ENCODE measurements at regions not wholly inside any gene's neighbourhood (a gene's known extent, or its start where the extent isn't known, plus 50 kb on each side); places are given as distances from the start of the nearest gene placed in this dataset.

DNA sequence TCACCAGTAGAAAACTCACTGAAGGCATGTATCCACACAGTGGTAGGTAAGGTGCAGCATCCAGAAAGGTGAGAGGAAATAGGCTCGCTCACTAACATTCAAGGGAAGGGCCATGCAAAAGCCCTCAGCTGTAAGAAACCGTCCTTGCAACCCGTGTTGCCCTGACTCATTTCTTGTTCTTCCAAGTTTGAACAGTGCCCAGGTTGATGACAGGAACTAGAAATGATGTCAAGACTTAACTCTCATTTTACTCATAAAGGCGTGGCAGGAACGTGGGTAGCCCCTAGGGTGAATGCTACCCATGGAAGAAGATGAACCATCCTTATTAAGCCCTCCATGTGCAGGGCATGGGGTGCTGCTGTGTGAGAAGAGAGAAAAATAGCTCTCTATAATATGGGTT is 187.6 kb downstream of the CD83 start:
- Mint-ChIP-seq H3K27ac (no peak overlapping the region), H3K4me1 (ENCODE audit: low read depth) (peaks cover 67% of the 10 kb centered on the region), H3K4me3 (ENCODE audit: low read depth) (no peak overlapping the region)

DNA sequence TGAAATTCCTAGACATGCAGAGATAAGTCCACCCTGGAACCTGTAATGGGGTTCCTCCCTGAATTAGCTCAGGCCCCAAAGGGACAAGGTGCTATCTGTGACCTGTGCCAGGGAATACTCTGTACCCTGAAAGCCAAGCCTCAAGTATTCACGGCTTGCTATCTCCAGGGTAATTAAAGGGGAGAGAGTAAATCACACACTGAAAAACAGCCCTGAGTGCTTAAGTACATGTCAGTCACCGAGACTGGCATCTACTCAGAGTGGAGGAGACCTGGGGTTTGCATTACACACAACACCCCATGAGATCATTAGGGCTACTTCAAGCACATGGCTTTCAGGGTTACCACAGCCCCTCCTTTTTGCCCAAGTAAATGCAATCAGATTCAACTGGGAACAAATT is 188.1 kb downstream of the CD83 start:
- Mint-ChIP-seq H3K27me3 (peaks cover 6% of the 10 kb centered on the region), H3K36me3 (ENCODE audit: insufficient read depth) (peaks cover 2% of the 10 kb centered on the region), H3K4me1 (ENCODE audit: low read depth) (peaks cover 66% of the 10 kb centered on the region), H3K9me3 (ENCODE audit: low read depth) (no peaks in the 10 kb centered on the region), H3K4me3 (ENCODE audit: low read depth) (no peak overlapping the region), H3K27ac (no peak overlapping the region)
- TF ChIP-seq, protein P1, sequence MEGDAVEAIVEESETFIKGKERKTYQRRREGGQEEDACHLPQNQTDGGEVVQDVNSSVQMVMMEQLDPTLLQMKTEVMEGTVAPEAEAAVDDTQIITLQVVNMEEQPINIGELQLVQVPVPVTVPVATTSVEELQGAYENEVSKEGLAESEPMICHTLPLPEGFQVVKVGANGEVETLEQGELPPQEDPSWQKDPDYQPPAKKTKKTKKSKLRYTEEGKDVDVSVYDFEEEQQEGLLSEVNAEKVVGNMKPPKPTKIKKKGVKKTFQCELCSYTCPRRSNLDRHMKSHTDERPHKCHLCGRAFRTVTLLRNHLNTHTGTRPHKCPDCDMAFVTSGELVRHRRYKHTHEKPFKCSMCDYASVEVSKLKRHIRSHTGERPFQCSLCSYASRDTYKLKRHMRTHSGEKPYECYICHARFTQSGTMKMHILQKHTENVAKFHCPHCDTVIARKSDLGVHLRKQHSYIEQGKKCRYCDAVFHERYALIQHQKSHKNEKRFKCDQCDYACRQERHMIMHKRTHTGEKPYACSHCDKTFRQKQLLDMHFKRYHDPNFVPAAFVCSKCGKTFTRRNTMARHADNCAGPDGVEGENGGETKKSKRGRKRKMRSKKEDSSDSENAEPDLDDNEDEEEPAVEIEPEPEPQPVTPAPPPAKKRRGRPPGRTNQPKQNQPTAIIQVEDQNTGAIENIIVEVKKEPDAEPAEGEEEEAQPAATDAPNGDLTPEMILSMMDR (IDR thresholded peaks at IDR 0.05; ENCODE audit: unreplicated experiment): no peak
- no peak for DNase-seq (ENCODE audit: low spot score, unreplicated experiment)

More for the DNA sequence above, 187.6 kb downstream of the CD83 start:
- Mint-ChIP-seq H3K27me3 (peaks cover 6% of the 10 kb centered on the region), H3K9me3 (ENCODE audit: low read depth) (no peaks in the 10 kb centered on the region), H3K36me3 (ENCODE audit: insufficient read depth) (peaks cover 2% of the 10 kb centered on the region)
- TF ChIP-seq, protein P1 (IDR thresholded peaks at IDR 0.05; ENCODE audit: unreplicated experiment): no peak
- DNase-seq (ENCODE audit: low spot score, unreplicated experiment): no peak

DNA sequence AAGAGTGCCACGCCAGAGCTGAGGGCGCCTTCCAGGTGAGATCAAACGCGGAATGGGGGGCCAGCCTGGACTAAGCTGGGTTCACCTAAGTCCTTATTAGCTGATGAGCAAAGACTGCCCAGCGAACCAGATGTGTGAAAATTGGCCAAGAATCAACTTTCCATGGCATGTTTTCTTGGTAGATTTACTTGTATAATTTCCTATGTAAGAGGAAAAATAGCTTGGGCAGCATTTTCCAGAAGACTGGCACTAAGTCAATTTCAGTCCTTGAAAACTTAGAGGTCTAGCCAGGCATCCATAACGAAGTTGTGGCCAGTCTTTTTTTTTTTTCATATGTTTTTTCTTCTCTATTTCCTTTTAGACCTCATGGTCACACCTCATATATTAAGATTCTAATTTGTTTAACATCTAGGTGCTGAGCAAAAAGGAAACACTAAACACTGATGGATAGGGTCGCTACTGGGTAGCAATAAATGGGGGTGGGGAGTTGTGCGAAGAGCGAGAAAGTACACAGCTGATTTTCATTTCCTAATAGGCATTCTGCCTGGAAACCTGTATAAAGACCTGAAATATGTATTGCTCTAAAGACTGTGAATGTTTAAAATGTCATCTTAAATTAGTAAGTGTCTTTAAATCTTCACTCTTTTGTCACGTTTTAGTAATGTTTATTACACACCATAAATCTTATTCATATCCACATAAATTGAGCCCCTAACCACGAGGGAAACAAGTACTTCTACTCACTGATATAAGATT is 188.8 kb downstream of the CD83 start:
- H3K4me1 Mint-ChIP-seq (ENCODE audit: low read depth): peaks cover 71% of the 10 kb centered on the region
- DNase-seq (ENCODE audit: low spot score, unreplicated experiment): no peak
- TF ChIP-seq, protein P1 (IDR thresholded peaks at IDR 0.05; ENCODE audit: unreplicated experiment): no peak
- H3K9me3 Mint-ChIP-seq (ENCODE audit: low read depth): no peaks in the 10 kb centered on the region
- peaks cover 2% of the 10 kb centered on the region for H3K36me3 Mint-ChIP-seq (ENCODE audit: insufficient read depth)
- peaks cover 6% of the 10 kb centered on the region for H3K27me3 Mint-ChIP-seq
- peak overlapping the region; percentile 30 for H3K27ac Mint-ChIP-seq
- H3K4me3 Mint-ChIP-seq (ENCODE audit: low read depth): peak overlapping the region; percentile 11

DNA sequence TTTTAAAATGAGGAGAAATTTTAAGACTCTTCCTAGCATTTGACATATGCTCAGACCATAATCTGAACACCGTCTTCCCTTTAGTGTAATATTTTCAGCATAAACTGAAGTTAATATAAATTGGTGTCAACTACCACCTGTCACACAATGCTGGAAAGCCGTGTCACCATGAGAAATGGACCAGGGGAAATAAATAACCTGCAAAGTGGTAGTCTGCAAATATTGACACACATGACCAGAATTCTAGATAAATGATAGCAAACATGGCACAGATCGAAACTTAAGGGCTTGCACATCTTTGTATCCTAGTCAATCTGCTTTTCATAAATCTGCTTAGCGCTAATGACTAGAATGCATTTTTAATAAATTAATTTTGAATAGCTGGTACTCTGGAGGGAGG is 191.9 kb downstream of the CD83 start:
- H3K4me1 Mint-ChIP-seq (ENCODE audit: low read depth): peaks cover 74% of the 10 kb centered on the region
- no peaks in the 10 kb centered on the region for H3K9me3 Mint-ChIP-seq (ENCODE audit: low read depth)
- H3K36me3 Mint-ChIP-seq (ENCODE audit: insufficient read depth): no peaks in the 10 kb centered on the region
- peak overlapping the region; percentile 93 for H3K27ac Mint-ChIP-seq
- TF ChIP-seq, protein P1 (IDR thresholded peaks at IDR 0.05; ENCODE audit: unreplicated experiment): no peak
- DNase-seq (ENCODE audit: low spot score, unreplicated experiment): no peak
- no peaks in the 10 kb centered on the region for H3K27me3 Mint-ChIP-seq
- H3K4me3 Mint-ChIP-seq (ENCODE audit: low read depth): no peak overlapping the region

DNA sequence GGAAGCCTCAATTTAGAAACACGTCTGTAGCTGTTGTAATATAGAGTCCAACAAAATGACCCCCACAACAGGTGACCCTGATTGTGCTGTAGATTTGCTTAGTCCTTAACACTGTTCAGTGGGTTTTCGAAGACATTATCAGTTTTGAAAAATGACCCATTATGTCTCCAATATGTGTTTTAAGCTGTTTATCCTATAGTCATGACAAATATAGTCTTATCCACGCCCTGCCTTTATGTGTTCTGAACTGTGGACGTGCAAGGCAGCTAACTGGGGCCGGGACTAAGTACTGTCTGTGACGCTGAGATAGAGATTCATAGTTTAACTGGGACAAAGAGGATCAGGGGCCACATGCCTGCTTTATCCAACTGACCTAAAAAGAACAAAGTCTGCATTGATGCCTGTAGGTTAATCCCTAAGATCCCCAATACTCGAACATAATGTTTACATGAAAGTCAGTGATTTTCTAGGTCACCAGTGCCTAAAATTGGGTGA is 192.4 kb downstream of the CD83 start:
- Mint-ChIP-seq H3K36me3 (ENCODE audit: insufficient read depth) (no peaks in the 10 kb centered on the region), H3K9me3 (ENCODE audit: low read depth) (no peaks in the 10 kb centered on the region), H3K27ac (peak overlapping the region; percentile 93), H3K27me3 (no peaks in the 10 kb centered on the region), H3K4me1 (ENCODE audit: low read depth) (peaks cover 74% of the 10 kb centered on the region), H3K4me3 (ENCODE audit: low read depth) (no peak overlapping the region)
- DNase-seq (ENCODE audit: low spot score, unreplicated experiment): no peak
- TF ChIP-seq, protein P1 (IDR thresholded peaks at IDR 0.05; ENCODE audit: unreplicated experiment): no peak

Measured in progenitor cell of endocrine pancreas (in vitro differentiated cells).